ENCODE measurements at regions not wholly inside any gene's neighbourhood (a gene's known extent, or its start where the extent isn't known, plus 50 kb on each side); places are given as distances from the start of the nearest gene placed in this dataset.

GRCh38 chr6:3640868-3641267, 110.6 kb downstream of the PXDC1 start:
- CTCF ChIA-PET: no interaction called here
- in situ Hi-C loops (cut with HindIII; ENCODE audit: low pct_unique_long_range_greater_than_20kb, low sequenced_read_pairs): no loop called here

GRCh38 chr6:3638662-3639061, 112.9 kb downstream of the PXDC1 start:
- no peak for TF ChIP-seq POLR2AphosphoS5 (IDR thresholded peaks at IDR 0.05; ENCODE audit: low read depth, low read length)
- no peak for TF ChIP-seq CTCF (IDR thresholded peaks at IDR 0.05)
- TF ChIP-seq TCF7L2 (IDR thresholded peaks at IDR 0.05; ENCODE audit: low read depth, low read length): no peak
- no peak for TF ChIP-seq SIN3A (IDR thresholded peaks at IDR 0.05; ENCODE audit: borderline replicate concordance, insufficient read depth, low read depth, low read length)
- no peak for TF ChIP-seq REST (IDR thresholded peaks at IDR 0.05; ENCODE audit: insufficient read depth in 1 of 2, low read depth in 2 of 2, low read length in 1 of 2)
- ATAC-seq: no peak
- CTCF ChIA-PET: no interaction called here

More at GRCh38 chr6:3640868-3641267, 110.6 kb downstream of the PXDC1 start:
- ATAC-seq: no peak
- TF ChIP-seq TCF7L2 (IDR thresholded peaks at IDR 0.05; ENCODE audit: low read depth, low read length) (no peak), REST (IDR thresholded peaks at IDR 0.05; ENCODE audit: insufficient read depth in 1 of 2, low read depth in 2 of 2, low read length in 1 of 2) (no peak), POLR2AphosphoS5 (IDR thresholded peaks at IDR 0.05; ENCODE audit: low read depth, low read length) (no peak), CTCF (IDR thresholded peaks at IDR 0.05) (no peak), SIN3A (IDR thresholded peaks at IDR 0.05; ENCODE audit: borderline replicate concordance, insufficient read depth, low read depth, low read length) (no peak)
- no peak overlapping the region for H3K4me3 ChIP-seq (ENCODE audit: low read depth in 2 of 2, low read length in 2 of 2)
- POLR2A ChIA-PET: no interaction called here
- intact Hi-C loops (cut with micrococcal nuclease; ENCODE audit: unreplicated experiment): no loop called here
- H3K36me3 ChIP-seq (ENCODE audit: control insufficient read depth, insufficient read depth, low read length): no peaks in the 10 kb centered on the region
- no peaks in the 10 kb centered on the region for H3K4me1 ChIP-seq (ENCODE audit: control insufficient read depth, insufficient read depth, low read length)
- no peak for DNase-seq (ENCODE audit: low read depth, low spot score)
- H3K27ac ChIP-seq (ENCODE audit: low read length): no peak overlapping the region
- peaks cover 5% of the 10 kb centered on the region; the same call in 1 of the 2 replicates for H3K27me3 ChIP-seq (ENCODE audit: control insufficient read depth, insufficient read depth, low read length)
- no peaks in the 10 kb centered on the region for H3K9me3 ChIP-seq (ENCODE audit: control insufficient read depth, insufficient read depth, low read depth, low read length)
- no TSS peak for BruUV-seq (replicated peaks)

More at GRCh38 chr6:3638662-3639061, 112.9 kb downstream of the PXDC1 start:
- BruUV-seq (replicated peaks): no TSS peak
- peaks cover 5% of the 10 kb centered on the region; the same call in 1 of the 2 replicates for H3K27me3 ChIP-seq (ENCODE audit: control insufficient read depth, insufficient read depth, low read length)
- H3K4me1 ChIP-seq (ENCODE audit: control insufficient read depth, insufficient read depth, low read length): no peaks in the 10 kb centered on the region
- intact Hi-C loops (cut with micrococcal nuclease; ENCODE audit: unreplicated experiment): no loop called here
- POLR2A ChIA-PET: no interaction called here
- no peaks in the 10 kb centered on the region for H3K36me3 ChIP-seq (ENCODE audit: control insufficient read depth, insufficient read depth, low read length)
- no peak overlapping the region for H3K27ac ChIP-seq (ENCODE audit: low read length)
- H3K4me3 ChIP-seq (ENCODE audit: low read depth in 2 of 2, low read length in 2 of 2): no peak overlapping the region
- in situ Hi-C loops (cut with HindIII; ENCODE audit: low pct_unique_long_range_greater_than_20kb, low sequenced_read_pairs): no loop called here
- H3K9me3 ChIP-seq (ENCODE audit: control insufficient read depth, insufficient read depth, low read depth, low read length): no peaks in the 10 kb centered on the region
- no peak for DNase-seq (ENCODE audit: low read depth, low spot score)
